Medulla oblongata (tissue), 1 donor: ENCODE measurements at regions not wholly inside any gene's neighbourhood (a gene's known extent, or its start where the extent isn't known, plus 50 kb on each side); places are given as distances from the start of the nearest gene placed in this dataset.

ENCODE experiments used
- DNase-seq: peaks from one replicate; pipeline ENCODE4 v3.0.0-alpha.2; 2015; ENCODE audit errors: extremely low spot score

GRCh38 chr12:16685107-16685506, 79.1 kb upstream of the LMO3 start:
- DNase-seq = no peak

- no peak for DNase-seq
These were observed 75.2 kb upstream of the LMO3 start for GRCh38 chr12:16681196-16681595.

GRCh38 chr12:16675438-16675837, 69.5 kb upstream of the LMO3 start:
- DNase-seq = no peak

GRCh38 chr12:16674885-16675284, 68.9 kb upstream of the LMO3 start:
- no peak for DNase-seq

GRCh38 chr12:16670456-16671050, 64.6 kb upstream of the LMO3 start:
- no peak for DNase-seq

GRCh38 chr12:16669756-16670155, 63.8 kb upstream of the LMO3 start:
- DNase-seq = no peak

- DNase-seq = no peak
These were observed 62.2 kb upstream of the LMO3 start for GRCh38 chr12:16668198-16668597.

GRCh38 chr12:16658699-16659098, 52.7 kb upstream of the LMO3 start:
- no peak for DNase-seq
